Pulmonary artery endothelial cell (primary cell): ENCODE measurements at regions not wholly inside any gene's neighbourhood (a gene's known extent, or its start where the extent isn't known, plus 50 kb on each side); places are given as distances from the start of the nearest gene placed in this dataset.

Source experiments
- DNase-seq: peaks from one replicate; pipeline ENCODE4 v3.0.0-alpha.2; 2011; ENCODE audit warnings: low read depth, low spot score

DNA sequence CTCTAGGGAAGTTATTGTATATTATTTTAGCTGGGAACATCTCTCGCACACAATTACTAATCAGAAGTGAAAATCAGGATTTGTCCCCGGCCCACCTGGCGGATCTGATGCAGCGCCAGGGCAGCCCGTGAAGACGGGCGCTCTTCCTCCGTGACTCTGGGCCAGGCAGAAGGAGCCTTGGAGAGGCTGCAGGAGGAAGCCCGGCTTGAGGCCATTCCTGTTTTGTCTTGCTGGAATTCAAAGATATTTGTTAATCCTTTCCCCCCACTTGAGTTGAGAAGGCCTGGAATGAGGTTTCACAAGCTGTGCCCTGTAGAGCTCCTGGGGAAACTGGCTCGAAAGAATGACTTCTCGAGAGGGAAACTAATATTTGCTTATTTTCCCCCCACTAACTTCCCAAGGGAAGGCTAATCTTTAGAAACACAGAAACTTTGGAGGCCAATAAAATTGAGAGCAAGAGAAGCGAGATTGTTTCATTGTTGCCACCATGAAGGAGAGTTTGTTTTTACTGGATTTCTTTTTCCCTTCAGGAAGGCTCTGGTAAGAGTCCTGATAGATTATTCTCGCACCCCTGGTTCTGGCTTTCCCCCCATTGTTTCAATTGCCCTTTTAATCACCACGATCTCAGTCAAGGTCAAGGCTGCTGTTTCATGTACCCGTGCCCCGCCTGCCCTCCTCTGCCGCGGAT, 92.8 kb upstream of the SEPTIN5 start:
- no peak for DNase-seq

DNA sequence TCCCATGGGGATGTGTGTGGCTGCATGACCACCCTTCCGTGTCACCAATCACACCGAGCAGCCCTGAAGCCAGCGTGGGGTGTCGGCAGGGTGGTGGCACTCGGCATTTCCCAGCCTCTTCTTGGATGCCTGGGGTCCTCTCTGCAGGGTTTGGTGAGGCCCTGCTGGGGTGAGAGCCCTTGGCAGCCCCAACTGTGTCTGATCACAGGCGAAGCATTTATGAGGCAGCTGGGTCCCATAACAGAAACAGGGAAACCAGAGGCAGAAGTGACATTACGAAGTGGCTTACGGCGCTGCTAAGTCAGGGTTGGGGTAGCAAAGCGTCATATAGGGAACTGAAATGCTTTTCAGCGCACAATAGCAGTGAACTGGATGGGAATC, 92.3 kb upstream of the SEPTIN5 start:
- no peak for DNase-seq

DNA sequence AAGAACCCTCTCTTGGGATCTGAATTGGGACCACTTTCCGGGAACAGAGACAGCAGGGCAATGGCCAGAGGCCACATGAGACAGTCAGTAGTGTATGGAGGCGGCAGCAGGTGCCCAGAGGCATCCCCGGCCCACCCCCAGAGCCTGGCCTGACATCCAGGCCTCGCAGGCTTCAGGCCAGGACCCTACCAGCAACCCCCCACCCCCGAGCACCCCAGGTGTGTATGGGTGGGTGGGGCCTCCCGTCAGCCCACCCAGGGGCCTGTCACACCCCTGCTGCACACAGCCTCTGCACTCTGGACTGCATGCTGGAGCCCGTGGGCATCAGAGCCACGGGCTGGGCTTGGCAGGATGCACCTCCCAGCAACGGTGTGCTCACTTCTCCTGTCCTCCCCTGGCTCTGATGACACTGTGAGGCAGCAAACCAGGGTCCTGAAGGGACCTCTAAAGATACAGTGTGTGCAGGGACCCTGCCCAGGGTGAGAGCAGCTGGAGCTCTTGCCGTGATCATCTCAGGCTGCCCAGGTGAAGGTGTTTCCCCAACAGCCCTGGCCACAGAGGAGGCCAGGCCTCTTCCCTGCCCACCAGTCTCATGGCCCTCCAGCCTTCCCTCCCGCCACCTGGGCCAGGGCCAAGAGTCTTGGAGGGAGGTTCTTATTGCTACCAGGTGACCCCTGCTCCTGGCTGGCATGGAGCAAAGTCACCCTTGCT, 88.8 kb upstream of the SEPTIN5 start:
- DNase-seq, result no peak

DNA sequence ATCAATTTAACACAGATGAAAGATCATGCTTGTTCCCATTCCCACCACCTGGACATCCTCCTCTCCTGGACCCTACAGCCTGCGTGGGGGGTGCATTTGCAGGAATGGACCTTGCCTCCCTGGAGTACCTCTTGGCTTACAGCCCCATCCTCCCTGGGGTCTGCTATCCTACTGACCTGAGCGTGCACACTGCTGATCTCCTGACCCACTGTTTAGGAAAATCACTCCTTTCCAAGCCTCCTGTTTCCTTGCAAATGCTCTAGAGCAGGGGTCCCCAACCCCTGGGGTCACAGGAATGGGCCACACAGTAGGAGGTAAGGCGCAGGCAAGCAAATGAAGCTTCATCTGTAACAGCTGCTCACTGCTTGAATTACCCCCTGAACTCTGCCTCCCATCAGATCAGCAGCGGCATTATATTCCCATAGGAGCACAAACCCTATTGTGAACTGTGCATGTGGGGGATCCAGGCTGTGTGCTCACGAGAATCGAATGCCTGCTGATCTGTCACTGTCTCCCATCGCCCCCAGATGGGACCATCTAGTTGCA, 88.2 kb upstream of the SEPTIN5 start:
- DNase-seq, result no peak

DNA sequence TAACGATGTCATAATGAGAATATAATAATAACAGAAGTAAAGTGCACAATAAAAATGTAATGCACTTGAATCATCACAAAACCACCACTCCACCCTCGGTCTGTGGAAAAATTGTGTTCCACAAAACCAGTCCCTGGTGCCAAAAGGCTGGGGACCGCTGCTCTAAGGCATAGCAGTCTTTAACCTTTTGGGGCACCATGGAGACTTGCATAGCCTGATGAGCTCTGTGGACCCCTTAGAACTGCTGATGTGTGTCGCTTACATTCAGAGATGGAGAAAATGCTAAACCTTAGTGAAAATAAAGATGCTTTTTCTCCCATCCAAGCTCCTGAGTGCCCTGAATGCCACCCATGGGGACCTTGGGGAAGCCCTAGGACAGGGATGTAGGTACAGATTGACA, 87.6 kb upstream of the SEPTIN5 start:
- DNase-seq, result no peak

DNA sequence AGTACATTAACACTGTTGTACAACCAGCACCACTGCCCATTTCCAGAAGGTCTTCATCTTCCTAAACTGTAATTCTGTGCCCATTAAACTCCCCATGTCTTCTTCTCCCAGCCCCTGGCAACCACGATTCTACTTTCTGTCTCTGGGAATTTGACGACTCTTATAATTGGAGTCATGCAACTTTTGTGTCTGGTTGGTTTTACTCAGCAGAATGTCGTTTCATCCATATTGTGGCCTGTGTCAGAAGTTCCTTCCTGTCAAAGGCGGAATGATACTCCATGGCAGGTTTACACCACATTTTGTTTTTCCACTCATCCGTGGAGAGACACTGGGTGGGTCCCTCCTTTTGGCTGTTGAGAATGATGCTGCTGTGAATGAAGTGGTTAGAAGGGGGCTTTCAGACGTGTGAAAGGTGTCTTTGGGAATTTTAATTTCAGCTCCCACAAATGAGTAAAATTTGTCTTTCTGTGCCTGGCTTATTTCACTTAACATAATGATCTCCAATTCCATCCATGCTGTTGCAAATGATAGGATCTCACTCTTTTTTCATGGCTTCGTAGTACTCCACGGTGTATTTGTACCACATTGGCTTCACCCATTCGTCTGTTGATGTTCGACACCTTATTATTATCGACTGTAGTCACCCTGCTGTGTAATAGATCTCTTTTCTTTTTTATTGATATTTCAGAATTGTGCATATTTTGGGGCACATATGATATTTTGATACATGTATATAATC, 86.1 kb upstream of the SEPTIN5 start:
- DNase-seq, result no peak

DNA sequence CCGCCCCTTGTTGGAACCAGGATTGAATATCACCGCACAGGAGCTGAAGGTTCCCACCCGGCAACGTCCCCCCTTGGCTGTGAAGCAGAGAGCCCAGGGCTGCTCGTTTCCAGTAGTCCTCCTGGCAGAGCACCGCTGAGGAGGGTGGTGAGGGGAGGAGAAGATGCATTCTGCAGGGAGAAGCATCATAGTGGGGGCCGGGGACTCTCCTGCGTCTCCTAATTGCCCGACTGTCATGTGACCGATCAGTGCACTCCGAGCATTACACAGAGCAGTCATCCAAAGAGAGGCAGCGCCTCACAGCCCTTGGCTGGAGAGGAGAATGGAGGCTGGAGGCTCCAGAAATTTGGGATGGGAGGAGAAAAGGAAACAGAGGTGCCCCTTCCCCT, 85.0 kb upstream of the SEPTIN5 start:
- no peak for DNase-seq

DNA sequence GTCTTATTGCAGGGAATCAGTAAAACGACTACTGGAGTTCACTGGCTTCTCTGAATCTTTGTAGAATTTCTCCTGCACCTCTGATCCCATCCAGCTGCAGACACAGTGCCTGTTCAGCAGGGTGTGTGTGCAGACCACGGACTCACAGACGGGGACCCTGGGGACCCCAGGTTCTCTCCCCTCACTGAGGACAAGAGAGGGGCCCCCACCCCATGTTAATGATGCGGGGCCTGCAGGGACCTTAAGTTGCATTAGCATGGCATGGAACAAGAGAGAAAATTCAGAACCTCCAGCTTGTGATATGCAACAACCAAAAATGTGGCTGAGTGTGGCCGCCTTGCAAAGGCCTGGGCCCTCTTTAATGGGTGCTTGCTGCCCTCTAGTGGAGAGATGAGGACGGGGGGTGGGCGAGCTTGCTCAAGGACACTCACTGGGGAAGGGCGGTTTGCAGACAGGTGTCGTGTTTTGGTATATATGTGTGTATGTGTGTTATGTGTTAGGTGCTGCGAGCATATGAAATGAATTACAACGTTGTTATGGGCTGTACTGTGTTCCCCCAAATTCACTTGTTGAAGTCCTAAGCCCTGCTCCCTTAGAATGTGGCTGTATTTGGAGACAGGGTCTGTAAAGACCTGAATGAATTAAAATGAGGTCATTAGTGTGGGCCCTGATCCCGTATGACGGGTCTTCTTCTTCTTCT, 84.4 kb upstream of the SEPTIN5 start:
- DNase-seq, result peak; percentile 35

DNA sequence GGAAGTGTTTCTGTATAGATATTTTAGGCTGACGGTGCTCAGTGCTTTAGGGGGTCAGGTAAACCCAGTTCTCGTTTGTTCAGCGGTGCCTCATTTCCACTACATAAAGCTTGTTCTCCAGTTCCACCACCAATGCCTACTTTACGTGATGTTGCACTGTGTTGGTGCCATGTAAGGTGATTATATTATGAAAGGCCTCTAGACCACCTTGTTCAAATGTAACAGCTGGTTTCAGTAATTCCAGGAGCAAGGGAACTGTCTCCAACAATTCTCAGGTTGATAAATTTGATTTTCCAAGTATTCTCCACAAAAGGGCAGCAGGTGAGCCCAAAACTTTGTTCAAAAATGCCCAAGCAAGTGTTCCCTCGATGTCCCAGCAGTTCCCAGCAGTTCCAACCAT, 83.7 kb upstream of the SEPTIN5 start:
- no peak for DNase-seq

DNA sequence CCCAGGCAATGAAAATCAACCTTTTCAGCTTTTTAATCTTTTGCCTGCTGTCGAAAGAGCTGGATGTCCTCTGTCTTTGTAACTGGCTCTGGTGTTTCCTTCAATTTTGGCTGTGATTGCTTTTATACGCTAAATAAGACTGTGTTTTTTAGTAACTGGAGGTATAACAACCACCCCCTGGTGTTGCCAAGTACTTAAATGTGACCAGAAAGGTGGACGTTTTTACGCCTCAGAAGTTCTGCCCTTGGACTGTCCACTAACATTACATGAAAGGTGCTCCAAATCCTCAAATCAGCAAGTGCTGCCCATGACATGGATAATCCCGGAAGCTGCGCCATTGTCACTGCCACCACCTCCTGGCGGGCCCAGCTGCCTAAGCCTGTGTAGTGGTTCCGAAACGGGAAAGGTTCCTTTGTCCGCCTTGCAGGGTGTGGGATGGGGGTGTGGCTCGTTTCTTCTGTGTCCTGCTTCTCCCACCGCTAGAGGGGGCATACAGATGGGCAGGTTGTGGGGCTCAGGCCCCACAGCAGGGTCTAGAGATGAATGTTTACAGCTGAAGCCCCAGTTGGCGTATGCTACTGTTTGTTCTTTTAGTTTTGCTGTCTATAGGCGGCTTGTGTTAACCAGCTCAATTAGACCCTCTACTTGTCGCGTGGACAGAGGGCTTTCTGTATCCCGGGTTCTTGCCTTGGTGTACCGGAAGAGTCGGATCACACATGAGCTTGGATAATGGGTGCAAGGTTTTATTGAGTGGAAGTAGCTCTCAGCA, 82.2 kb upstream of the SEPTIN5 start:
- DNase-seq, result no peak

DNA sequence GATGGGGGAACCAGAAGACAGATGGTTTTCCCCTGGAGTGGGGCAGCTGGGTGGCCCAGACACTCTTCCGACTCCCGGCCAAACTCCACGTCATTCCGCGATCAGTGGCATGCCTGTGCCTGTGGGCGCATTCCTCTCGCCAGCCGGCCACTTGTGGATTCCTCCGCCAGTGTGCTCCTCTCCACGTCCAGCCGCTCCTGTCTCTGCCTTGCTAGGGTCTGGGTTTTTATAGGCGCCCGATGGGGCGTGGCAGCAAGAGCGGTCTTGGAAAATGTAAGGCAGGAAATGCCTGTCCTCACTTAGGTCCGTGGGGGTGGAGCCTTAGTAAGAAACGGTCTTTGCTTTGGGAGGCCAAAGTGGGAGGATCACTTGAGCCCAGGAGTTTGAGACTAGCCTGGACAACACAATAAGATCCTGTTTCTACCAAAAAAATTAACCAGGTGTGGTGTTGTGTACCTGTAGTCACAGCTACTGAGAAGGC, 81.6 kb upstream of the SEPTIN5 start:
- no peak for DNase-seq

DNA sequence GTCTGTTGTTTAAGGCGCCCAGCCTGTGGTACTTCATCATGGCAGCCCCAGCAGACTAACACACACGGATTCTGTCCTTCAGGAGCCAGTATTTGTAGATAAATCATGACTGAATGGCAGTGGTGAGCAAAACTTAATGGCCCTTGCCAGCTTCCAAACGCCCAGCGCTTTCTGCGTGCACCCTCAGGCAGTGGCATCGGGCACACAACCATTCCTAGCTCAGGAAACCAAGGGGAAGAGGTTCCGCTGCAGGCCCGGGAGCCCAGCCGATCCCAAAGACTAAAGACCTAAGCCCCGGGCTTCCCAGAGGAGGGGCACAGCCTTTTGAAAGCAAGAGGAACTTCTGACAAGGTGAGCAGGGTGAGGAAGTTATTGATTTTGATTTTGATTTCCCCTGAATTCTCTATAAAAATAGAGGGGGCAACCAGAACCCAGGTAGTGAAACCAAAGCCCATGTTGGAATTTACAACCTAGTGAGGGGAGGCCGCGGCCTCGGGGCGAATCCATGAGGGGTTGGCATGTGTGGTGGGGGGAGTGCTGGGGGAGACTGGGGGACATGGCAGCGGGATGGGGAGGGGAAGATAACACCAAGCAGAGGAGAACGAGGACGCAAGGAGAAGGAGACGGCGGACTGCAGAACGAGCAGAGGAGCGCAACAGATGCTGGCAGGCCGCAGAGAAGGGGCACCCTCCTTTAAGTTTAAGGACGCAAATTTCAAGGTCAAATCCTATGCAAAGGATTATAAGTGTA, 79.9 kb upstream of the SEPTIN5 start:
- no peak for DNase-seq

DNA sequence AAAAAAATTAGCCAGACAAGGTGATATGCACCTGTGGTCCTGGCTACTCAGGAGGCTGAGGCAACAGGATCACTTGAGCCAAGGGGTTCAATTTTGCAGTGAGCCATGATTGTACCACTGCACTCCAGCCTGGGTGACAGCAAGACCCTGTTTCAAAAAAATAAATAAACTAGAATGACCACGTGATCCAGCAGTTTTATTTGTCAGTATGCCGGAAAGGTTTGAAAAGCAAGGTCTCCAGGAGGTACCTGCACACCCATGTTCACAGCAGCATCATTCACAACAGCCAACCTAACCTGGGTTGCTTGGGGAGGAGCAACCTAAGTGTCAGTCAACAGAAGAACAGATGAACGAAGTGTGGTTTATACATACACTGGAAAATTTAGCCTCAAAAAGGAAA, 78.7 kb upstream of the SEPTIN5 start:
- no peak for DNase-seq

DNA sequence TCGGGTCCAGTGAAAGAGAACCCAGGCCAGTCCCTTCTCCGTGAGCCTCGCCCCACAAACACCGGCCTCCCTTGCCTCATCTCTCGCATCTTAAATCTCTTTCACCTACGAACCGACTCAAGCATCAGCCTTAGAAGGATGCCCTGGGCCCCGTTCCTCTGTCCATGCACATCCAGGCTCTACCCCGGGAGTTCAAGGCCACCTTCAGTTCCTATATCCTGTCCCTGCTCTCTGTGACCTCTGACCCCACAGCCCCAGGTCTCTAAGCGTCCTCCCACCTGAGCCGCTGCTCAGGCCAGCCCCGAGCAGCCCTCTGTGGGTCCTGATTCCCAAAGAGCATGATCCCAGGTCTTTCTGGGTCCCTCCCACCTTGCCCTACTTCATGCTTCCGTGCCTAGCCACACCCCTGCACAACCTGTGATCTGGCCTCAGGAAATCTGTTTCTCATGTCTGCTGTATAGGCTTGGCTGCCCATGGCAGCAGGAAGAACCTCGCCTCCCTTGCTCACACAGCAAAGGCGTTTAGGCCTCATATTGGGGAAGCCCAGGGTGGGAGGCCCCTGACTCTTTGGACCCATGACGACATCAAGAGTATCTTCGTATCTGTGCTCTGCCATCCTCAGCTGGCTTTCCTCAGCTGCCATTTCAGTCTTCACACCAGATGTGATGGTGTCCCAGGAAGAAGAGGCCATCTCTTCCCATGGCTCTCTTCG, 77.5 kb upstream of the SEPTIN5 start:
- DNase-seq, result no peak

DNA sequence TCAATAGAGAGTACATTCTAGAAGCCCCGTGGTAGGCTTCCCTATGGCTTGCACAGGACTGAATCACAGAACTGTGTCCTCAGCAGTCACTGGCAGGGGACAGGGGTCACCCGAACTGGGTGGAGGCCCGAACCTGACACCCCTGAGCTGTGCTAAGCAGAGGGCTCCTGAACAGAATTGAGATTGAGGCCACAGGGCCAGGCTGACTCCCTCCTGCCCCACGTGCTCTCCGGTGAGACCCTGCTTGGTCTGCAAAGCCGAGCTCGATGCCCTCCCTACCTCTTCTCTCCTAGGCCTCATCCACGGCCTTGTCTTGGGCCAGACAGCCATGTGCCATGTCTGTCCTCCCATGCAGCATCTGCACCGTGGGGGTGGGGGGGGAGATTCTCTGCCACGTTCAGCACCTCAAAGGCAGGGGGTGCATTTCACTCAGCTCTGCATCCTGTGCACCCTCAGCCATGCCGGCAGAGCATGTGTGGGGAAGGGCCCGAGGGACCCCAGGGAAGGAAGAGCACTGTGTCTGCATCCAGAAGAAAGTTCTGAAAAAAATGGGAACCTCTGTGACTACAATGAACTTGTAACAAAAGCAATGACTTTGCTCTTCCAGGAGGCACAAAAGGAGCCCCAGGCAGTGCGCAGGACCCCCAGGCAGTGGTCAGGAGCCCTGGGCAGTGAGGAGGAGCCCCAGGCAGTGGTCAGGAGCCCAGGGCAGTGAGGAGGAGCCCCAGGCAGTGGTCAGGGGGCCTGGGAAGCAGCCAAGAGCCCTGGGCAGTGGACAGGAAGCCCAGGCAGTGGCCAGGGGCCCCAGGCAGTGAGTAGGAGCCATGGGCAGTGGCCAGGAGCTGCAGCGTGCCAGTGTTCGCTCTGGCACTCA, 76.7 kb upstream of the SEPTIN5 start:
- no peak for DNase-seq

DNA sequence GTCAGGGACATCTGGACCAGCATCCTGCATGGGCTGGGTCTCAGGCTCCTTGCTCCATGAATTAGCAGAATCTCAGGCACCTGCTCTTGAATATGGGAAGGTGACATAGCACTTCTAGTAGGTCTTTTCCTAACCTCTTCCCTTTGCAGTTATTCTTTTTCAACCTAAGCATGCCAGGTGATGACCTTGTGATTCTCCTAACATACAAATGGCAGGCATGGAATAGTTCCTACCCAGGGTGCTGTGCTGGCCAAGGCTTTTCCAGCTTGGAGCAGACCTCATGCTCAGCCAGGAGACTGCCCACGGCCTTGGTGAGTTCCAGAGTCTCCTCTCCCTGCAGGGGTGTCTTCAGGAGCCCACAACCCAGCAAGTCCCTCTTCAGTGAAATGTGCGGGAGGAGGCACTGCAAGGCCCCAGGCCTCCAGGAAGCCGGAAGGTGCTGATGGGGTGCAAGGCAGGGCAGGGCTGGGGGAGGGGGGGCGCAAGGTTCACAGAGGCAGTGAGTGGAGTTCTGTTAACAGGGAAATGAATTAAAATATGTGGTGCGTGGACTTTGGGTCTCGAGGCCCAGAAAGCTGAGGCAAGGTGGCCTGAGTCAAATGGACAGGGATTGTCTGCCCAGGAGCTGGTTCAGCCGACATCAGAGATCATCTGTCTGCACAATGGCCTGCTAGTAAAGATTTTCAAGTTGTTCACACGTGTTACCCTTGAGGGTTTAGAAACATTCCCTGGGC, 75.9 kb upstream of the SEPTIN5 start:
- DNase-seq, result no peak

DNA sequence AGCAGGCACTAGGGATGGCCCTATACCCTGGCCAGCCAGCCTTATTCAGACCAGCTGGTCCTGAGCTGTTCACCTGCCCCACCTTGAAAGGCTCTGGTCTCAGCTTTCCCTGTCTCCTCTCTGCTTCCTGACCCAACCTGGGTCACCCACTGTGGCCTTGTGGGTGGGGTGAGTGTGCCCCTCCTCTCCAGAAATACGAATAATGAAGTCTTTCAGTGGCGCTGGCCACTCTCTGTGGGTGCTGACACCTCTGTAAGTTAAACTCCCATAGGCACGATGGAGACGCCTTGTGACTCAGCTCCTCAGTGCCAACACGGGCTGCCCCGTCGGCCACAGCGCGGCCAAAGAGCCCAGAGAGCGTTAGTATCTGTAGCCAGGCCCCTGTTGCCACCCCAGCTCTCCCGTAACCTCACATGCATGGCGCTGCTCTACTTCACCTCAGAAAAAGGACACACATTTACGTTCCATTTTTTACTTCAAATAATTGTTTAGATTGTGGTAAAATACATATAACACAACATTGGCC, 74.6 kb upstream of the SEPTIN5 start:
- DNase-seq, result no peak

DNA sequence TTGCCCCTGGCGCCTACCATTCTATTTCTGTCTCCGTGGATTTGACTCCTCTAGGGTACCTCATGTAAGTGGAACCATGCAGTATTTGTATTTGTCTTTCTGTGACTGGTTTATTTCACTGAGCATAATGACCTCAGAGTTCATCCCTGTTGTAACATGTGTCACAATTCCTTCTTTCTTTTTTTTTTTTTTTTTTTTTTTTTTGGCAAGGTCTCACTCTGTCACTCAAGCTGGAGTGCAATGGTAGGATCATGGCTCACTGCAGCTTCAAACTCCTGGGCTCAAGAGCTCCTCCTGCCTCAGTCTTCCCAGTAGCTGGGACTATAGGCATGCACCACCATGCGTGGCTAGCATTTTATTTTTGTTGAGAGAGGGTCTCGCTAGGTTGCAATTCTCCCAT, 74.0 kb upstream of the SEPTIN5 start:
- DNase-seq, result no peak
